SH-SY5Y (cell line): ENCODE measurements at regions not wholly inside any gene's neighbourhood (a gene's known extent, or its start where the extent isn't known, plus 50 kb on each side); places are given as distances from the start of the nearest gene placed in this dataset.
A peak's percentile ranks its signal among the peaks of the same experiment; 100 is the strongest.

Experiments
- GATA2 ChIP-seq: IDR thresholded peaks from 2 replicates; pipeline ENCODE4 v1.6.1; 2011; ENCODE audit warnings: mild to moderate bottlenecking, low read depth, low read length
- GATA3 ChIP-seq: IDR thresholded peaks from 2 replicates; pipeline ENCODE4 v1.6.1; 2011; ENCODE audit warnings: low read depth, mild to moderate bottlenecking, low read length, moderate library complexity

- TF ChIP-seq GATA3 (peak; percentile 41; the same call in 1 of the 2 replicates), GATA2 (peak; percentile 54)
These were observed 517.7 kb upstream of the SULF2 start for GRCh38 chr20:48302844-48303542.
